Chondrocyte (in vitro differentiated cells): ENCODE measurements at regions not wholly inside any gene's neighbourhood (a gene's known extent, or its start where the extent isn't known, plus 50 kb on each side); places are given as distances from the start of the nearest gene placed in this dataset.

Experiments used
- DNase-seq: peaks from one replicate; pipeline ENCODE4 v3.0.0; 2021; ENCODE audit warnings: mixed read lengths, low spot score
- H3K27ac Mint-ChIP-seq: one replicate; pipeline ENCODE4 v1.8.0; 2021; ENCODE audit warnings: mild to moderate bottlenecking, moderate library complexity, mixed read lengths; ENCODE audit not compliant: unreplicated experiment
- H3K27me3 Mint-ChIP-seq: 2 replicates; pipeline ENCODE4 v1.8.0; 2021; ENCODE audit warnings: low read depth, mixed read lengths
- H3K36me3 Mint-ChIP-seq: 2 replicates; pipeline ENCODE4 v1.8.0; 2021; ENCODE audit warnings: low read depth, mixed read lengths
- H3K4me1 Mint-ChIP-seq: 2 replicates; pipeline ENCODE4 v1.8.0; 2021; ENCODE audit warnings: low read depth, mild to moderate bottlenecking, mixed read lengths
- H3K4me3 Mint-ChIP-seq: one replicate; pipeline ENCODE4 v1.8.0; 2021; ENCODE audit warnings: mild to moderate bottlenecking, moderate library complexity, mixed read lengths; ENCODE audit not compliant: unreplicated experiment
- H3K9me3 Mint-ChIP-seq: 2 replicates; pipeline ENCODE4 v1.8.0; 2021; ENCODE audit warnings: low read depth, mixed read lengths
- CTCF ChIP-seq: fragments of 200-600 bp; sonication (generic); IDR thresholded peaks from 2 replicates; pipeline ENCODE4 v1.5.0; 2021; ENCODE audit warnings: antibody characterized with exemption, mild to moderate bottlenecking, moderate library complexity

DNA sequence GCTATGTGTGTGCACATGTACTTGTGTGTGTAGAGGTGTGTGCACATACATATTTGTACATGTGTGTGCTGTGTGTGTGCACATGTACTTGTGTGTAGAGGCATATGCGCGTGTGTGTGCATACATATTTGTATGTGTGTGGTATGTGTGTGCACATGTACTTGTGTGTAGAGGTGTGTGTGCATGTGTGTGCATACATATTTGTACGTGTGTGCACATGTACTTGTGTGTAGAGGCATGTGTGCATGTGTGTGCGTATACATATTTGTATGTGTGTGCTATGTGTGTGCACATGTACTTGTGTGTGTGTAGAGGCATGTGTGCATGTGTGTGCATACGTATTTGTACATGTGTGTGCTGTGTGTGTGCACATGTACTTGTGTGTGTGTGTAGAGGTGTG lies 291.9 kb downstream of the AJAP1 start:
- TF ChIP-seq CTCF, result no peak
- Mint-ChIP-seq H3K27me3 (no peaks in the 10 kb centered on the region), H3K9me3 (peaks cover 55% of the 10 kb centered on the region), H3K36me3 (no peaks in the 10 kb centered on the region), H3K4me3 (no peak overlapping the region), H3K4me1 (no peaks in the 10 kb centered on the region), H3K27ac (no peak overlapping the region)
- no peak for DNase-seq

DNA sequence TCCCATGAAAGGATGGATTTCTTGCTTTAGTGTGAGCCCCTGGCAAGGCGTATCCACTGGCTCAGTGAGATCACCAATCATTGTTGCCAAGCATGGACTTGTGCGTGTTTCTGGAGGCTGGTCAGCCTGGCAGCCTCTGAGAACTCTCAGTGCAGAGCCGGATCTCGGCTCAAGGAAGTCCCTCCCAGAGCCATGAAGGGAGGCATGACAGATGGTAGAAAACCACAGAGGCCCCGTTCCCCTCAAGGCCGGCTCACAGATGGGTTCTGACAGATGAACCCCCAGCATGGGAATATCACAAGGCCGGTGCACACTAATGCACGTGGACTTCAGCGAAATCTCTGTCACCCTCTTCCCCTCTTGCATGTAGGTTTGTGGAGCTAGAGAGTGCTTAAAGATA lies 290.5 kb downstream of the AJAP1 start:
- Mint-ChIP-seq H3K36me3 (no peaks in the 10 kb centered on the region), H3K4me1 (no peaks in the 10 kb centered on the region), H3K27me3 (no peaks in the 10 kb centered on the region), H3K27ac (no peak overlapping the region), H3K4me3 (no peak overlapping the region), H3K9me3 (peaks cover 53% of the 10 kb centered on the region)
- no peak for TF ChIP-seq CTCF
- DNase-seq, result no peak

- H3K9me3 Mint-ChIP-seq, result peaks cover 56% of the 10 kb centered on the region
- no peak overlapping the region for H3K27ac Mint-ChIP-seq
- H3K36me3 Mint-ChIP-seq, result no peaks in the 10 kb centered on the region
- no peak for DNase-seq
- no peak overlapping the region for H3K4me3 Mint-ChIP-seq
- TF ChIP-seq CTCF, result no peak
- no peaks in the 10 kb centered on the region for H3K4me1 Mint-ChIP-seq
- no peaks in the 10 kb centered on the region for H3K27me3 Mint-ChIP-seq
Measured at GRCh38 chr1:4944072-4944471, 289.7 kb downstream of the AJAP1 start.

DNA sequence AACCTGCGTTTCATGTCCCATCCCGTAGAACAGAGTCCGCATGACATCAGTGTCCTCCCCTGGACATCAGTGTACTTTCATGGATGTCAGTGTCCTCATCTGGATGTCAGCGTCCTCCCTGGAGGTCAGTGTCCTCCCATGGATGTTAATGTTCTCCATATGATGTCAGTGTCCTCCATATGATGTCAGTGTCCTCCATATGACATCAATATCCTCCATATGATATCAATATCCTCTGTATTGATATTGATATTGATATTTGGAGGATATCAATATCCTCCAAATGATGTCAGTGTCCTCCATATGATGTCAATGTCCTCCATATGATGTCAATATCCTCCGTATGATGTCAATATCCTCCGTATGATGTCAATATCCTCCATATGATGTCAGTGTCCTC lies 284.9 kb downstream of the AJAP1 start:
- Mint-ChIP-seq H3K9me3 (peaks cover 45% of the 10 kb centered on the region), H3K27me3 (no peaks in the 10 kb centered on the region), H3K36me3 (no peaks in the 10 kb centered on the region), H3K4me3 (no peak overlapping the region), H3K4me1 (no peaks in the 10 kb centered on the region), H3K27ac (no peak overlapping the region)
- no peak for TF ChIP-seq CTCF
- no peak for DNase-seq

DNA sequence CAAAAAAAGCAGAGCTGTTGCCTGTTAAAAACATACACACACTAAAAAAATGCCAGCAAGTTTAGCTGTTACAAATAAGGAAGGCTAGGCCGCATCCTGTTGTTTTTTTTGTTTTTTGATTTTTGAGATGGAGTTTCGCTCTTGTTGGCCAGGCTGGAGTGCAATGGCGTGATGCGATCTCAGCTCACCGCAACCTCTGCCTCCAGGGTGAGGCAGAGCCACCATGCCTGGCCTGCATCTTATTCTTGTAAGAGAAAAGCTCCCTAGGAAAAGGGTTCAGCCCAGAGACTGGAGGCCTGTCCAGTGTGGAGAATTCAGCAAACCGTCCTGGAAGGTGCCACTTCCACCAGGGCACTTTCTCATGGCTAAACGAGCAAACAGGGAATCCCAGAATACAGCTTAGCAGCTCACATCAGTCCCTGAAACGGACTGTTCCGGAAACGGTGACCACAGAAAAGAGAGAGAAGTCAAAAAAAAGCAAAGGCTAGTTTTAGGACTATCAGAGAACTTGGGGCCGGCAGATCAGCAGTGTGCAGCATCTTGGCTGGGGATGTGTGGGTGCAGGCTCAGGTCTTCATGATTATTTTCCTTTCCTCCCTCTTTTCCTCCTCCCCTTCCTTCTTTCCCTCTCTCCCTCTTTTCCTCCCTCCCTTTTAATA lies 283.6 kb downstream of the AJAP1 start:
- no peak for TF ChIP-seq CTCF
- Mint-ChIP-seq H3K27me3 (no peaks in the 10 kb centered on the region), H3K4me3 (no peak overlapping the region), H3K36me3 (no peaks in the 10 kb centered on the region), H3K27ac (no peak overlapping the region), H3K4me1 (no peaks in the 10 kb centered on the region), H3K9me3 (peaks cover 40% of the 10 kb centered on the region)
- DNase-seq, result no peak
